ENCODE measurements at regions not wholly inside any gene's neighbourhood (a gene's known extent, or its start where the extent isn't known, plus 50 kb on each side); places are given as distances from the start of the nearest gene placed in this dataset.
"Not testable (repeated sequence)": the region's sequence is repeated elsewhere in the genome, so short reads cannot be mapped to it uniquely, and the experiment has no call there.

- no peak for DNase-seq
These were observed 228.0 kb upstream of the SLCO3A1 start for GRCh38 chr15:91625506-91625905.

GRCh38 chr15:91627473-91628278 lies 225.8 kb upstream of the SLCO3A1 start:
- no peak for DNase-seq

DNA sequence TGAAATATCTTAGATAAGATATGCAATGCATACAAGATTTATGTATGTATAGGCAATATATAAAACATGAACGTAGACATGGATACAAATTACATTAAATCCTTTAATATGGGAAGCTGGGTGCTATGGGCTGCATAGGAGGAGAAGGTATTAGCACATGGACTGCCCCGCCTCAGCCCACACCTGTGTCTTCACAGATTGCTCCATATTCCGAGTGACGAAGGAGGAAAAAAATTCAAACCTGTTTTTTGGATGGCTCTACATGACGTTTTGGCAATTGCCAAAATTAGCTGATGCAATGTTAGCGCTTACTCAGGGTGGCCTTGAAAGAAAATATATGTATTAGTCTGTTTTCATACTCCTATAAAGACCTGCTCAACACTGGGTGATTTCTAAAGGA lies 223.4 kb upstream of the SLCO3A1 start:
- no peak for DNase-seq

- no peak for DNase-seq
These were observed 221.3 kb upstream of the SLCO3A1 start for GRCh38 chr15:91632176-91632575.

- no peak for DNase-seq
These were observed 220.5 kb upstream of the SLCO3A1 start for GRCh38 chr15:91632981-91633380.

DNA sequence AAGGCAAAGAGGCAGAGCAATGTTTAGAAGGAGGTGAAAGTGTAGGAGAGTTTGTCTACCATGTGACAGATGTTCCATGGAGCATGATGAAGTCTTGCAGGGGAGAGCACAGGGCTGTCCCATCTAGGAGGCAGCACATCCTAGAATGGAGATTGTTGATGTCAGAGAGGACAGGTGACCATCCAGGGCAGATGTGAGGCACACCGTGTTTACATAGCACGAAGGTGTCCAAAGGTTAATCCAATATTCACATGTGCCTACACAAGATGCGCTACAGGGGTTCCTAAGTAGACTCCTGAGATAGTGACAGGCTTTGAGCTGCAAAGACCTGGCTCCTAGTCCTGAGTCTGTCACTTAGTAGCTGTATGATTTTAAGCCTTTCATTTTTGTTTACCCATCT lies 219.3 kb upstream of the SLCO3A1 start:
- no peak for DNase-seq

DNA sequence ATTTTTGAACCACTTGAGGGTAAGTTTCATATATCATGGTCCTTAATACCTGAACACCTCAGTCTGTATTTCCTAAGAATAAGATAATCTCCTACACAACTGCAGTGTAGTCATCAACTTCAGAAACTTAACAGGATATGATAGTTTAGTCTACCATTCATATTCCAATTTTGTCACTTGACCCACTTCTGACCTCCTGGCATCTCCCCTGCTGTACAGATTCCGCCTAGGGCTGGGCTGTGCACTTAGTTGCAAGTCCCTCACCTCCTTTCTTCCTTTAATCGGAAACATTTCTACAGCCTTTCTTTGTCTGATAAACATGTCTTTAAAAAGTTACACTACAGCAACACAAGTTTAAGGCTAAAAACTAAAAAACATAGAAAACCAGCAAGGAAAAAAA lies 218.4 kb upstream of the SLCO3A1 start:
- DNase-seq: no peak

- DNase-seq: no peak
These were observed 217.9 kb upstream of the SLCO3A1 start for GRCh38 chr15:91635641-91636040.

DNA sequence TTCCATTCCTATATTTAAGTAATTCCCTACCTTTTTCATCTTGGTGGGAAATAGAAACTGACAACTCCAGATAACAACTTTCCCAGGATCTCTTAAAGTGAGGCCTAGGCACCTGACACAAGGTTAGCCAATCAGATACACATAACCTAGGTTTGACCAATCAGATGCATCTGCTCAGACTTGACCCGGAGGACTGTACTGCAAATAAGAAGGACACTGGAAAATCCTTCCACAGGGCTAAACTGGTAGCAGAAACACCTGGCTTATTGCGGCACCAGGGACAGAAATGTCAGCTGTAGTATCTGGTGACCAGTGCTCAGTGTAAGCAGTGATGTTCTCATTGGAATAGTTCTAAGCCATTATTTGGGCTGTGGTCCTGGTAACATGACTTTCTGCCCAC lies 204.5 kb upstream of the SLCO3A1 start:
- DNase-seq: no peak

DNA sequence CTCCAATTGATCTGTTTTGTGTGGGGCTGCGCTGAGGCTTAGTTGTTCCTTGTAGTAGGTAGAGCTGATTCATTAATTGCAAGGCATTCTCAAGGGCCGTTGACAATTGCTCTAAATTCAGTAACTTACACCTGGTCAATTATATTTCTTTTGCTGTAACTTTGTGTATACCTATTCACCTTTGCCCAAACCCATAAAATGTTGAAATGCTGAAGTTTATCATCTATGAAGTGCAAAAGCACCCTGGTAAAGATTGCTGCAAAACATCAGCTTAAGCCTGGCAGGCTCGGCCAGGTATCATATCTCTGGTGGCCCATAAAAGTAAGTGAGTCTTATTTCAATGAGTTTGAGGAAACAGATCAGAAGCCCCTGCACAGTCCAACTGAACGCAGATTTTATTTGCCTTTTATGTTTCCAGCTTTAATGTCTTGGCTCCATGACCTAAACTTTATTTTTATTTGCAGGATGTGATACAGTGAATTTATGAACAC lies 203.6 kb upstream of the SLCO3A1 start:
- no peak for DNase-seq

DNA sequence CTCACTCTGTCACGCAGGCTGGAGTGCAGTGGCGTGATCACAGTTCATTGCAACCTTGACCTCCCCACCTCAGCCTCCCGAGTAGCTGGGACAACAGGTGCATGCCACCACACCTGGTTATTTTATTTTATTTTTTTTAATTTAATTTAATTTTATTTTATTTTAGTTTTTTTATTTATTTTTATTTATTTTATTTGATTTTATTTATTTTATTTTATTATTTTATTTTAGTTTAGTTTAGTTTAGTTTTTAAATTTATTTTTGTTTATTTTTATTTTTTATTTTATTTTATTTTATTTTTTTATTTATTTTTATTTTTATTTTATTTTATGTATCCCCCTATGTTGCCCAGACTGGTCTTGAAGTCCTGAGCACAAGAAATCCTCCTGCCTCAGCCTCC lies 202.3 kb upstream of the SLCO3A1 start:
- no peak for DNase-seq

GRCh38 chr15:91652610-91653207 lies 200.8 kb upstream of the SLCO3A1 start:
- no peak for DNase-seq

GRCh38 chr15:91655563-91656290 lies 197.8 kb upstream of the SLCO3A1 start:
- DNase-seq: not testable (repeated sequence)

DNA sequence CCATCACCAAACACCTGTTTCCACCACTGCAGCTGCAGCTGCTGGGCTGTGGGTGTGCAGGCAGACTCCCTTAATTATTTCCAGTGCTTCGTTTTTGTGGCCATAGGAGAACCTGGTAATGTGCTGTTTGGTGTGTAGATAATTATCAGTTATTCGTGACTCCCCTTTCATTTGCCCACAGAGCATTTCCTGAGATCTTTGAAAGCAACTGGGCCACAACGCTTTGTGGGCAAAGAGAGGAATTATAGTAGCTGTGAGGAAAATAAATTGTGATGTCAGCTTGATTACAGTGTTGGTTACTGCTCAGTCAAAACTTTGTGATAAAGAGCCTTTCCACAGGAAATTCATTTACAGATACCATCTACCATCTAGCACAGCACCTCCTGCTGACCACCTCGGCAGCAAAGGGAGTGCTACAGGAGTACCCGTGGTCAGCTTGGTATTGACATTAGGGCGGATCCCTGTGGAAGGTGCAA lies 193.3 kb upstream of the SLCO3A1 start:
- DNase-seq: no peak

DNA sequence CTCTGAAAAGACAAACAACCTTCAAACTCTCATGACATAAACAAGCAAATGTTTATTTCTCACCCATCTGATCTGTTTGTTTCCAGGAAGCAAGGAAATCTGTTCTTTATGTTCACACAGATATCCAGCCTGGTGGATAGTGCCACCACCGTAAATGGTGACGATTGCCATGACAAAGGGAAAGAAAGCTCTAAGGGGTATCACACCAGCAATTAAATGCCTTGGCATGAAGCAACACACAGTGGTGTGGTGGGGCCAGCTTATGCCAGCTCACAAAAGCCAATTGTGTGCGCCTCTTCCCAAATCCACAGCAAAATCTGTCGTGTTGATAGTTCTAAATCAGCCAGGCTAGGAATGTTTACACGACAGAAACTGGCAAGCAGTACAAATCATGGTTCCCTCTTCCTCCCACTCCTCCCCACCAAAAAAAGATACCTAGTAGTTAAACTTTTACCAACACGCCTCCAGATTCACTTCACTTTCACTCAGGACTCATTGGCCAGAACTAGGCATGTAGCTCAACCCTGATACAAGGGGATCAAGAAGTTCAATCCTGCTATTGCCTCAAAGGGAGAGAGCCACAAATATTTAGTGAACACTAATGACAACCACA lies 189.2 kb upstream of the SLCO3A1 start:
- no peak for DNase-seq

DNA sequence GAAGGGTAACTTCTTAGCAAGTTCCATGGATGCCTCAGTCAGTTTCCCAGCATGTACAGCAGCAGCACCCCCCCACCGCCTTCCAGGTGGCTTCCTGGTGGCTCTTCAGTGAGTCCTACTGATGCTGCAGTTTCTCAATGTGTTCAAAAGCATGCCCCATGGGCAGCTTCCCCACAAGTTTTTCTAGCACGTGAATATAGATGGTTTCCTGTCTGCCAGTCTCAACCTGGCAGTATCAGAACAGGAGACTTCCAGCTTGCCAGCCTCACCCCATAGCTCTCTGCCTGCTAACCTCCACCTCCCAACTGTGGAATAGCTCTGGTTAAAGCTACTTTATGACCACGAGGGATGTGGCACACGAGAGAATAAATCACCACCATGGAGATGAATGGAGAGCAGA lies 188.3 kb upstream of the SLCO3A1 start:
- DNase-seq: no peak

GRCh38 chr15:91668370-91668769 lies 185.1 kb upstream of the SLCO3A1 start:
- no peak for DNase-seq

DNA sequence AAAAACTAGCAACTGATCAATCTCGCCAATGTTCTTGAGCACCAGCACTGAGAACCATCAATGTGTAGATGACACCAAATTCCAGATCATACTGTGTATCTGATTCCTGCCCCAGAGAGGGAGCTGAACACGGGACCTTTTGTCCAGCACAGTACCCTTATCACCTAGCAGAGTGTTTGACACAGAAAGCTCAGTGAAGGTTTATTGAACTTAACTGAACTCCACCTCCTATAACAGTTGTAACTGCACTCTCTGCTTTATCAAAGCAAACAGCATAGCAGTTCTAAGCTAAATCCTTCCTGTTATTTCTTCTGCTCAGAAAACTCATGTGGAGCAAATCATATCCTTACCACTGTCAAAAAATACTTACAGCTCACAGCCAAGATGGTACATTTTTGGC lies 183.4 kb upstream of the SLCO3A1 start:
- DNase-seq: no peak

DNA sequence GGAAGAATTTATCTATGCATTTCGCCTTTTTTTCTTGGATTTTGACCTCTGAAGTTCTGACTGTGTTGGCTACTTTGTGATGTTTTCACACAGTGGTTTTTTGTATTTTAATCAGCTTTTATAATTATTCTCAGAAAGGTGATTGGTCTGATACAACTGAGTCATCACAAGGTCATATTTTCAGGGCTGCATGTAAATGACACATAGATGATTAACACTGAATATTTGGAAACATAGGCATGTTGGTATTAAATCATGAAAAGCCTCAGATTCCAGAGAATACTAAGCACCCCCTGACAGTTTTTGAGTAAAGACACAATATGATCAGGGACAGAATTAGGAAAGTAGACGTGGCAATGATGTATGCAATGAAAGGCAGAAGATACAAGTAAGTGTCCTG lies 175.5 kb upstream of the SLCO3A1 start:
- DNase-seq: no peak

GRCh38 chr15:91679447-91679846 lies 174.1 kb upstream of the SLCO3A1 start:
- no peak for DNase-seq

DNA sequence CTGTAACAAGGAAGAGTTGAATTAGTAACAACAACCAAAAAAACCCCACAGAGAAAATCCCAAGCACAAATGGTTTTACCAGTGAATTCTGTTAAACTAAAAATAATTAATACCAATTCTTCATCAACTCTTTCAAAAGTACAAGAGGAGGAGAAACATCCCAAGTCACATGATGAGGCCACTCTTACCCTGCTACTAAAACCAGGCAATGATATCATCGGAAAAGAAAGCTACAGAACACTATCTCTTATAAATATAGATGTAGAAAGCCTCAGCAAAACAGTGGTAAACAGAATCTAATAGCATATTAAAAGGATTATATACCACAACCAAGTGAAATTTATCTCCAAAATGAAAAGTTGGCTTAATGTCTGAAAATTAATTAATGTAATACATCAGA lies 168.1 kb upstream of the SLCO3A1 start:
- no peak for DNase-seq

GRCh38 chr15:91688811-91689210 lies 164.7 kb upstream of the SLCO3A1 start:
- DNase-seq: no peak

- no peak for DNase-seq
These were observed 164.1 kb upstream of the SLCO3A1 start for GRCh38 chr15:91689377-91689776.

All from NCI-H1105 (cell line).